NB4 (cell line): ENCODE measurements at regions not wholly inside any gene's neighbourhood (a gene's known extent, or its start where the extent isn't known, plus 50 kb on each side); places are given as distances from the start of the nearest gene placed in this dataset.
"Not testable (repeated sequence)": the region's sequence is repeated elsewhere in the genome, so short reads cannot be mapped to it uniquely, and the experiment has no call there.

Source experiments
- CTCF ChIP-seq: IDR thresholded peaks from one replicate; pipeline ENCODE4 v1.5.1; 2012; ENCODE audit warnings: low read depth, low read length
- MAX ChIP-seq: IDR thresholded peaks from 2 replicates; pipeline ENCODE4 v1.6.1; 2011; ENCODE audit warnings: low read depth, low read length
- MYC ChIP-seq: IDR thresholded peaks from 2 replicates; pipeline ENCODE4 v1.6.1; 2011; ENCODE audit warnings: low read depth, low read length
- POLR2A ChIP-seq: IDR thresholded peaks from 2 replicates; pipeline ENCODE4 v1.6.1; 2011; ENCODE audit warnings: mild to moderate bottlenecking; ENCODE audit not compliant: insufficient read length; ENCODE audit errors: extremely low read depth

- TF ChIP-seq CTCF, POLR2A, MYC, MAX: not testable (repeated sequence)
Observed at GRCh38 chr4:3380336-3380735, 61.4 kb upstream of the HGFAC start.
